ENCODE measurements at regions not wholly inside any gene's neighbourhood (a gene's known extent, or its start where the extent isn't known, plus 50 kb on each side); places are given as distances from the start of the nearest gene placed in this dataset.

GRCh38 chr9:30258094-30258493, 2126.3 kb upstream of the ACO1 start:
- Mint-ChIP-seq H3K36me3 (ENCODE audit: insufficient read depth in 1 of 3, low read depth in 3 of 3) (peaks cover 0 to 4% (median 0%) of the 10 kb centered on the region in 3 experiments; a peak in 3 of 7 replicates), H3K4me3 (no peak overlapping the region), H3K27ac (no peak overlapping the region), H3K27me3 (ENCODE audit: low read depth) (no peaks in the 10 kb centered on the region), H3K9me3 (peaks cover 7% of the 10 kb centered on the region in 2 experiments; a peak in 3 of 5 replicates), H3K4me1 (no peaks in the 10 kb centered on the region)
- Histone ChIP-seq H3K18ac (ENCODE audit: insufficient read length, low read depth, low read length) (no peak overlapping the region), H3K79me1 (ENCODE audit: insufficient read depth, low read depth, low read length, poor library complexity, severe bottlenecking) (no peaks in the 10 kb centered on the region), H3K9ac (ENCODE audit: extremely low read depth, insufficient read length, low read length) (no peak overlapping the region), H3K23ac (ENCODE audit: insufficient read length, low read depth, low read length) (no peak overlapping the region), H3K4me2 (ENCODE audit: insufficient read depth, insufficient read length, low read length) (no peak overlapping the region), H4K91ac (ENCODE audit: insufficient read length, low read depth, low read length) (no peak overlapping the region), H2BK15ac (ENCODE audit: low read depth, low read length) (no peak overlapping the region), H4K5ac (ENCODE audit: insufficient read length, low read depth, low read length) (no peak overlapping the region), H2BK5ac (ENCODE audit: insufficient read length, low read length) (no peak overlapping the region), H3T11ph (ENCODE audit: low read length) (no peak overlapping the region), H4K8ac (replicated peaks; ENCODE audit: insufficient read length, low read depth, low read length) (no peak overlapping the region), H2BK120ac (ENCODE audit: low read depth, low read length, poor library complexity, severe bottlenecking) (no peak overlapping the region), H3K27ac (ENCODE audit: insufficient read length, low read depth, low read length) (no peak overlapping the region), H2AK5ac (ENCODE audit: insufficient read length, low read length) (no peak overlapping the region), H3K27me3 (ENCODE audit: insufficient read depth, low read length) (no peaks in the 10 kb centered on the region), H4K20me1 (ENCODE audit: control insufficient read depth, insufficient read depth, insufficient read length) (no peaks in the 10 kb centered on the region), H3K23me2 (ENCODE audit: insufficient read length, low read depth, low read length, poor library complexity, severe bottlenecking) (no peaks in the 10 kb centered on the region), H3K56ac (ENCODE audit: insufficient read length, low read depth, low read length) (no peak overlapping the region), H2AFZ (ENCODE audit: low read length) (no peak overlapping the region), H2BK20ac (ENCODE audit: low read depth, low read length, poor library complexity, severe bottlenecking) (no peak overlapping the region), H3K4ac (ENCODE audit: low read depth, low read length) (no peak overlapping the region), H3K79me2 (ENCODE audit: insufficient read depth, low read length) (no peaks in the 10 kb centered on the region), H3K9me3 (ENCODE audit: control insufficient read depth, low read depth, low read length) (no peaks in the 10 kb centered on the region), H3K4me1 (ENCODE audit: insufficient read depth, low read length) (no peaks in the 10 kb centered on the region), H3K14ac (ENCODE audit: insufficient read depth, low read length) (no peak overlapping the region), H2BK12ac (ENCODE audit: insufficient read length, low read depth, low read length) (no peak overlapping the region)
- no peak for DNase-seq
- no peak for TF ChIP-seq CTCF (conservative IDR thresholded peaks at IDR 0.05)
- no CpG with 5 or more reads among the region's 4 CpGs for WGBS (ENCODE audit: extremely low coverage, insufficient read length, low lambda C conversion rate)

Data from H9 (cell line).